SK-N-SH (cell line): ENCODE measurements at regions not wholly inside any gene's neighbourhood (a gene's known extent, or its start where the extent isn't known, plus 50 kb on each side); places are given as distances from the start of the nearest gene placed in this dataset.
"Not testable (repeated sequence)": the region's sequence is repeated elsewhere in the genome, so short reads cannot be mapped to it uniquely, and the experiment has no call there.

Experiments used
- CTCF ChIA-PET: fragments of 300-600, 350-600 bp; formaldehyde crosslinking; extraction: SDS; loops from one replicate; lab custom pipeline; 2021; lab: Yijun Ruan, JAX
- POLR2A ChIA-PET: fragments of 350-600 bp; sonication (Branson Sonifier 250); formaldehyde crosslinking; extraction: SDS; loops from one replicate; lab custom pipeline; 2020; ENCODE audit warnings: antibody characterized with exemption, inconsistent platforms; lab: Yijun Ruan, JAX
- DNase-seq: peaks from one replicate; pipeline ENCODE4 v3.0.0; 2012
- H2AFZ ChIP-seq: fragments of 200-600 bp; sonication (generic); 2 replicates; pipeline ENCODE4 v1.8.1; 2016; ENCODE audit warnings: antibody characterized with exemption, mild to moderate bottlenecking, low read depth
- H3F3A ChIP-seq: fragments of 200-600 bp; sonication (generic); replicated peaks from 2 replicates; pipeline ENCODE3; 2016; ENCODE audit warnings: antibody characterized with exemption, mild to moderate bottlenecking; ENCODE audit not compliant: insufficient read depth
- H3K27ac ChIP-seq, 2 experiments: fragments of 200-500 bp in 1 of 2; fragments of 200-600 bp in 1 of 2; sonication (Bioruptor generic) in 1 of 2; sonication (generic), shearing (Covaris generic) in 1 of 2; 2 replicates each; pipeline versions ENCODE4 v1.5.1 to v1.6.1; 2014 to 2016; ENCODE audit warnings: low read depth in 2 of 2, inconsistent platforms in 1 of 2, low read length in 1 of 2, mild to moderate bottlenecking in 1 of 2, mixed read lengths in 1 of 2
- H3K27me3 ChIP-seq: fragments of 200-600 bp; sonication (generic), shearing (Covaris generic); 2 replicates; pipeline ENCODE4 v1.6.1; 2016; ENCODE audit warnings: mixed run types; ENCODE audit not compliant: insufficient read depth
- H3K36me3 ChIP-seq, 2 experiments: fragments of 200-500 bp in 1 of 2; fragments of 200-600 bp in 1 of 2; sonication (Bioruptor generic) in 1 of 2; sonication (generic) in 1 of 2; replicated peaks in 1 of 2; 2 replicates each; pipeline versions ENCODE3 to v1.5.1; 2014 to 2016; ENCODE audit warnings: low read length in 1 of 2, mild to moderate bottlenecking in 1 of 2; ENCODE audit not compliant: insufficient read depth in 2 of 2, control insufficient read depth in 1 of 2
- H3K4me1 ChIP-seq, 2 experiments: fragments of 200-500 bp in 1 of 2; fragments of 200-600 bp in 1 of 2; sonication (Bioruptor generic) in 1 of 2; sonication (generic), shearing (Covaris generic) in 1 of 2; 2 replicates each; pipeline versions ENCODE4 v1.5.1 to v1.6.1; 2014 to 2016; ENCODE audit warnings: low read depth in 1 of 2, low read length in 1 of 2, mixed run types in 1 of 2; ENCODE audit not compliant: insufficient read depth in 2 of 2, control insufficient read depth in 1 of 2
- H3K4me2 ChIP-seq: fragments of 200-600 bp; sonication (generic), shearing (Covaris generic); 2 replicates; pipeline ENCODE4 v1.6.1; 2017; ENCODE audit warnings: mixed run types
- H3K4me3 ChIP-seq, 2 experiments: fragments of 200-500 bp in 1 of 2; fragments of 200-600 bp in 1 of 2; sonication (Bioruptor generic) in 1 of 2; sonication (generic), shearing (Covaris generic) in 1 of 2; 2 replicates each; pipeline versions ENCODE4 v1.5.1 to v1.8.1; 2014 to 2016; ENCODE audit warnings: low read depth in 2 of 2, inconsistent platforms in 1 of 2, low read length in 1 of 2, mild to moderate bottlenecking in 1 of 2, mixed read lengths in 1 of 2, moderate library complexity in 1 of 2
- H3K79me2 ChIP-seq: fragments of 200-600 bp; sonication (generic); 2 replicates; pipeline ENCODE4 v1.8.1; 2017; ENCODE audit warnings: mild to moderate bottlenecking; ENCODE audit not compliant: insufficient read depth
- H3K9ac ChIP-seq: fragments of 200-600 bp; sonication (generic); 2 replicates; pipeline ENCODE4 v1.6.1; 2017; ENCODE audit warnings: mixed run types
- H3K9me2 ChIP-seq: fragments of 200-600 bp; sonication (generic); 2 replicates; pipeline ENCODE4 v1.6.1; 2017; ENCODE audit warnings: mixed run types
- H3K9me3 ChIP-seq: fragments of 200-600 bp; sonication (generic); 2 replicates; pipeline ENCODE4 v1.6.1; 2017; ENCODE audit warnings: mixed run types, mild to moderate bottlenecking, moderate library complexity
- H4K20me1 ChIP-seq: fragments of 200-600 bp; sonication (generic); 2 replicates; pipeline ENCODE4 v1.6.1; 2017; ENCODE audit warnings: mild to moderate bottlenecking, mixed run types; ENCODE audit not compliant: insufficient read depth
- CTCF ChIP-seq: fragments of 200-600 bp; sonication (generic); IDR thresholded peaks from 2 replicates; pipeline ENCODE4 v1.6.1; 2017; ENCODE audit warnings: antibody characterized with exemption, mild to moderate bottlenecking, moderate library complexity
- FOSL2 ChIP-seq: IDR thresholded peaks from 2 replicates; pipeline ENCODE4 v1.4.0; 2012; ENCODE audit warnings: low read depth, mild to moderate bottlenecking, moderate library complexity, borderline replicate concordance
- FOXJ3 ChIP-seq: sonication (generic); formaldehyde crosslinking; IDR thresholded peaks from 2 replicates; pipeline ENCODE4 v1.5.1; 2020; ENCODE audit warnings: mild to moderate bottlenecking, missing genetic modification reagents
- GATA2 ChIP-seq: sonication (generic); formaldehyde crosslinking; IDR thresholded peaks from 2 replicates; pipeline ENCODE4 v1.5.0; 2020; ENCODE audit warnings: mild to moderate bottlenecking, missing genetic modification reagents
- IRF3 ChIP-seq: fragments of 150-350 bp; IDR thresholded peaks from 2 replicates; pipeline ENCODE4 v1.6.1; 2016; ENCODE audit warnings: mild to moderate bottlenecking, low read depth, low read length
- MEF2A ChIP-seq: IDR thresholded peaks from 2 replicates; pipeline ENCODE4 v1.4.0; 2012; ENCODE audit warnings: low read depth, borderline replicate concordance
- MXI1 ChIP-seq: IDR thresholded peaks from 2 replicates; pipeline ENCODE4 v1.6.1; 2012; ENCODE audit warnings: mild to moderate bottlenecking, low read depth, low read length, improper control_type of control experiment
- NFIC ChIP-seq: IDR thresholded peaks from 2 replicates; pipeline ENCODE4 v1.4.0; 2012; ENCODE audit warnings: borderline replicate concordance
- RAD21 ChIP-seq: IDR thresholded peaks from 2 replicates; pipeline ENCODE4 v1.6.1; 2012; ENCODE audit warnings: mild to moderate bottlenecking, low read length
- RCOR1 ChIP-seq: fragments of 150-350 bp; IDR thresholded peaks from 2 replicates; pipeline ENCODE4 v1.6.1; 2017; ENCODE audit warnings: antibody characterized with exemption, low read length
- SMC3 ChIP-seq: IDR thresholded peaks from 2 replicates; pipeline ENCODE4 v1.6.1; 2012; ENCODE audit warnings: low read depth, low read length, improper control_type of control experiment
- TAF1 ChIP-seq: IDR thresholded peaks from 2 replicates; pipeline ENCODE4 v1.6.1; 2012; ENCODE audit warnings: low read depth, mild to moderate bottlenecking, low read length, moderate library complexity, borderline replicate concordance
- TCF12 ChIP-seq: IDR thresholded peaks from 2 replicates; pipeline ENCODE4 v1.4.0; 2012
- TEAD4 ChIP-seq: IDR thresholded peaks from 2 replicates; pipeline ENCODE4 v1.4.0; 2012; ENCODE audit warnings: mild to moderate bottlenecking, borderline replicate concordance; ENCODE audit not compliant: insufficient read depth
- USF2 ChIP-seq: fragments of 150-350 bp; IDR thresholded peaks from 2 replicates; pipeline ENCODE4 v1.6.1; 2017; ENCODE audit warnings: antibody characterized with exemption, low read length, low read depth, borderline replicate concordance
- YY1 ChIP-seq: IDR thresholded peaks from 2 replicates; pipeline ENCODE4 v1.4.0; 2012; ENCODE audit warnings: low read depth, mild to moderate bottlenecking
- WGBS: methylation state at CpG from one replicate; pipeline ENCODE4 v1.1.6; 2017; ENCODE audit warnings: low lambda C conversion rate; 5-methylcytosine and 5-hydroxymethylcytosine counted together
- TF ChIP-seq, protein P1 (sequence below): IDR thresholded peaks from 2 replicates; pipeline ENCODE4; 2012
- TF ChIP-seq, protein P2 (sequence below): IDR thresholded peaks from 2 replicates; pipeline ENCODE4 v1.4.0; 2012; ENCODE audit warnings: low read depth

DNA sequence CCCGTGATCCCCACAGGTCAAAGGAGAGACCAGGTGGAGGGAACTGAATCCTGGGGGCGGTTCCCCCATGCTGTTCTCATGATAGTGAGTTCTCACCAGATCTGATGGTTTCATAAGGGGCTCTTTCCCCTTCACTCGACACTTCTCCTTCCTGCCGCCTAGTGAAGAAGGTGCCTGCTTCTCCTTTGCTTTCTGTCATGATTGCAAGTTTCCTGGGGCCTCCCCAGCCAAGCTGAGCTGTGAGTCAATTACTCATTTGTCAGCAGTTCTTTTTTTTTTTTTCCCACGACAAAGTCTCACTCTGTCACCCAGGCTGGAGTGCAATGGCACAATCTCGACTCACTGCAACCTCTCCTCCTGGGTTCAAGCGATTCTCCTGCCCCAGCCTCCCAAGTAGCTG lies 1530.4 kb downstream of the BRD1 start (continued):
- TF ChIP-seq TAF1 (no peak), CTCF (no peak), MXI1 (no peak), GATA2 (no peak), FOSL2 (no peak), TCF12 (no peak), USF2 (no peak)

- CTCF ChIA-PET, H3K4me1 ChIP-seq, H2AFZ ChIP-seq, H3K4me3 ChIP-seq, H3K9ac ChIP-seq, H3F3A ChIP-seq, H3K4me2 ChIP-seq, H3K9me3 ChIP-seq, H3K79me2 ChIP-seq, DNase-seq, H3K36me3 ChIP-seq, H3K27me3 ChIP-seq, H4K20me1 ChIP-seq, H3K27ac ChIP-seq, POLR2A ChIA-PET, H3K9me2 ChIP-seq: not testable (repeated sequence)
- 4% methylated on average over 2 of the region's 2 CpGs for WGBS
Measured at GRCh38 chr22:48289954-48290353, 1527.5 kb downstream of the TBC1D22A start.

- Histone ChIP-seq H2AFZ (no peak overlapping the region), H3F3A (no peaks in the 10 kb centered on the region)
- POLR2A ChIA-PET: no interaction called here
Measured at GRCh38 chr22:48288376-48288940, 1526.0 kb downstream of the TBC1D22A start.

More at GRCh38 chr22:48288376-48288940, 1526.0 kb downstream of the TBC1D22A start:
- Histone ChIP-seq H3K27ac (no peak overlapping the region), H4K20me1 (no peaks in the 10 kb centered on the region), H3K36me3 (no peaks in the 10 kb centered on the region), H3K9ac (no peak overlapping the region), H3K9me3 (no peaks in the 10 kb centered on the region), H3K79me2 (no peaks in the 10 kb centered on the region), H3K27me3 (no peaks in the 10 kb centered on the region), H3K9me2 (no peaks in the 10 kb centered on the region), H3K4me1 (no peaks in the 10 kb centered on the region), H3K4me2 (no peak overlapping the region), H3K4me3 (no peak overlapping the region)
- TF ChIP-seq MXI1 (no peak), NFIC (no peak), TCF12 (no peak), YY1 (no peak), SMC3 (no peak), TAF1 (no peak), RAD21 (no peak), TEAD4 (no peak), IRF3 (no peak), RCOR1 (no peak), FOXJ3 (no peak), MEF2A (no peak)
- TF ChIP-seq, protein P1, sequence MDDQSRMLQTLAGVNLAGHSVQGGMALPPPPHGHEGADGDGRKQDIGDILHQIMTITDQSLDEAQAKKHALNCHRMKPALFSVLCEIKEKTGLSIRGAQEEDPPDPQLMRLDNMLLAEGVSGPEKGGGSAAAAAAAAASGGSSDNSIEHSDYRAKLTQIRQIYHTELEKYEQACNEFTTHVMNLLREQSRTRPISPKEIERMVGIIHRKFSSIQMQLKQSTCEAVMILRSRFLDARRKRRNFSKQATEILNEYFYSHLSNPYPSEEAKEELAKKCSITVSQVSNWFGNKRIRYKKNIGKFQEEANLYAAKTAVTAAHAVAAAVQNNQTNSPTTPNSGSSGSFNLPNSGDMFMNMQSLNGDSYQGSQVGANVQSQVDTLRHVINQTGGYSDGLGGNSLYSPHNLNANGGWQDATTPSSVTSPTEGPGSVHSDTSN: no peak
- TF ChIP-seq, protein P2, sequence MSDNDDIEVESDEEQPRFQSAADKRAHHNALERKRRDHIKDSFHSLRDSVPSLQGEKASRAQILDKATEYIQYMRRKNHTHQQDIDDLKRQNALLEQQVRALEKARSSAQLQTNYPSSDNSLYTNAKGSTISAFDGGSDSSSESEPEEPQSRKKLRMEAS: no peak
- 3% methylated on average over 3 of the region's 3 CpGs for WGBS
- DNase-seq: no peak
- CTCF ChIA-PET: no interaction called here
